ENCODE measurements at regions not wholly inside any gene's neighbourhood (a gene's known extent, or its start where the extent isn't known, plus 50 kb on each side); places are given as distances from the start of the nearest gene placed in this dataset.

DNA sequence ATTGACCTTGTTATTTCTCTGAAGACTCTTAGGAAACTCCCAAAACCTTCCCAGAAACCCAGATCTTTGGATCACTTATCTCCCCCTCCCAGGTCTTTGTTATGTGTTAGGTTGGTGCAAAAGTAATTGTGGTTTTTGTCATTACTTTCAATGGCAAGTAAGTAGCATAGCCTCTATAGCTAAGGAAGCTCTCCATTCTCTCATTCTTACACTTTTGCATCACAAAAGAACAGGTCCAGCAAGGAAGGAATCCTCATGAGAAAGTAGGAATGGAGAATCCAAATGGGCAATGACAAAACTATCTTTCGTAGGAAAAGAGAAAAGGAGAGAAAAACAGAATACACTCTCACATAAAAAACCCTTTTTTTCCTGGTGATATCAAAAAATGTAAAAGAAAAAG lies 81.3 kb upstream of the ELAVL2 start:
- DNase-seq, result no peak

DNA sequence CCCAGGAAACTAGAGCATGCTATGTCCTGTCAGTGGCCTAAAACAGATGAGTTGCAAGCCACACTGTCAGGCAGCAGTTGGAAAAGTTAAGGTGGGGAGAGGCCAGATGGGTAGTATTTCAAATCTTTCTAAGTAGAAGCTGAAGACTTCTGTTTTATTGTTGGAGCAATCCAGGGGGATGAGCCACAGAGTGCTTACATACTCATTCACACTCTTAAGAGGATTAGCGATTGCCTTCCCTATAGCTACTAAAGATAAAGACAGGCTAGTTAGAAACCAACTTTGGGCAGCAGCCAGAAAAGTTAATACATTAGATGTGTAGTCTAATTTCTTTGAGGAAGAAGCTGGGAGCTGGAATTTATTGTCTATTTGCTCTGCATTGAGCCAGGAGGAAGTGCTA lies 61.7 kb upstream of the ELAVL2 start:
- DNase-seq, result no peak

Data from hindlimb muscle (tissue), 1 donor.